ENCODE measurements at regions not wholly inside any gene's neighbourhood (a gene's known extent, or its start where the extent isn't known, plus 50 kb on each side); places are given as distances from the start of the nearest gene placed in this dataset.
"Not testable (repeated sequence)": the region's sequence is repeated elsewhere in the genome, so short reads cannot be mapped to it uniquely, and the experiment has no call there.

DNA sequence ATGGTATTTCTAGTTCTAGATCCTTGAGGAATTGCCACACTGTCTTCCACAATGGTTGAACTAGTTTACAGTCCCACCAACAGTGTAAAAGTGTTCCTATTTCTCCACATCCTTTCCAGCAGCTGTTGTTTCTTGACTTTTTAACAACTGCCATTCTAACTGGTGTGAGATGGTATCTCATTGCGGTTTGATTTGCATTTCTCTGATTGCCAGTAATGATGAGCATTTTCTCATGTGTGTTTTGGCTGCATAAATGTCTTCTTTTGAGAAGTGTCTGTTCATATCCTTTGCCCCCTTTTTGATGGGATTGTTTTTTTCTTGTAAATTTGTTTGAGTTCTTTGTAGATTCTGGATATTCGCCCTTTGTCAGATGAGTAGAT is 308.6 kb upstream of the B3GAT1 start:
- TF ChIP-seq, protein P1, sequence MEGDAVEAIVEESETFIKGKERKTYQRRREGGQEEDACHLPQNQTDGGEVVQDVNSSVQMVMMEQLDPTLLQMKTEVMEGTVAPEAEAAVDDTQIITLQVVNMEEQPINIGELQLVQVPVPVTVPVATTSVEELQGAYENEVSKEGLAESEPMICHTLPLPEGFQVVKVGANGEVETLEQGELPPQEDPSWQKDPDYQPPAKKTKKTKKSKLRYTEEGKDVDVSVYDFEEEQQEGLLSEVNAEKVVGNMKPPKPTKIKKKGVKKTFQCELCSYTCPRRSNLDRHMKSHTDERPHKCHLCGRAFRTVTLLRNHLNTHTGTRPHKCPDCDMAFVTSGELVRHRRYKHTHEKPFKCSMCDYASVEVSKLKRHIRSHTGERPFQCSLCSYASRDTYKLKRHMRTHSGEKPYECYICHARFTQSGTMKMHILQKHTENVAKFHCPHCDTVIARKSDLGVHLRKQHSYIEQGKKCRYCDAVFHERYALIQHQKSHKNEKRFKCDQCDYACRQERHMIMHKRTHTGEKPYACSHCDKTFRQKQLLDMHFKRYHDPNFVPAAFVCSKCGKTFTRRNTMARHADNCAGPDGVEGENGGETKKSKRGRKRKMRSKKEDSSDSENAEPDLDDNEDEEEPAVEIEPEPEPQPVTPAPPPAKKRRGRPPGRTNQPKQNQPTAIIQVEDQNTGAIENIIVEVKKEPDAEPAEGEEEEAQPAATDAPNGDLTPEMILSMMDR (IDR thresholded peaks at IDR 0.05; ENCODE audit: low read depth, low read length): not testable (repeated sequence)
- not testable (repeated sequence) for TF ChIP-seq EZH2phosphoT487 (IDR thresholded peaks at IDR 0.05; ENCODE audit: low read depth)
